Eye (tissue), 1 donor: ENCODE measurements at regions not wholly inside any gene's neighbourhood (a gene's known extent, or its start where the extent isn't known, plus 50 kb on each side); places are given as distances from the start of the nearest gene placed in this dataset.
A peak's percentile ranks its signal among the peaks of the same experiment; 100 is the strongest.

Experiments used
- DNase-seq: peaks from one replicate; pipeline ENCODE4 v3.0.0-alpha.2; 2015

DNA sequence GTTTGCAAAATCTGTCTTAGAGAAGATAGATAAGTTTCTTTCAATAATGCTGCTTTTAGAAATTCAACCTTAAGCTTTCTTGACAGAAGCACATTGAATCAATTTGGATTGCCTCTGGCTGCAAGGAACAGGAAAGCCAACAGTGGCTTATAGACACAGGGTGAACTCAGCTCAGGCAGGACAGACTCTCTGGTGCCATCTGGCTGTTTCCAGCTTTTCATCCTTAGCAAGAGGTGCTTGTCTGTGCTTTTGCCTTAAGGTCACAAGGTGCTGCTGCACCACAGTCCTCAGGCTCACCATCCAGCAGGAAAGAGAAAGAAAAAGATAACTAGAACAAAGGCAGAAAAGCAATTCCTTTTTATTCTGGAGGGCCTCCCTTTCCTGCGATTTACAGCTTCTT, 93.7 kb upstream of the ETS2 start:
- peak; percentile 16 for DNase-seq

DNA sequence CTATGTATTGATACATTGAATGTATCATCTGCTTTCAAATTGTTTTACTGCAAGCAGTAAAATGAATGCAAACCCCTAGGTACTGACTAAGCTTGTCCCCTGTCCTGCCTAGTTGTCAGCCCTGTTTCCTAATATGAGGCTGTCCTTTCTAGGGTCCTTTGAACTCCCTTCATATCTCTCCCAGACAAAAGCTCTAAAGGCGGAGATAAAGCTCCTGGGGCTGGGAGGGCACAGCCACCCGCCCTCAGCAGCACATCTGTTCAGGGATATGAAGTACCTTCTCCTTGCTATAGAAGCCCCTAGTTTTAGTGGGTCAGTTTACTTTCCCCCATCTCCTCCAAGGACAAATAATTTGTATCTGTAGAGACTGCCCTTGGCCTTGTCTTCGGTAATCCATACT, 93.1 kb upstream of the ETS2 start:
- DNase-seq = no peak

DNA sequence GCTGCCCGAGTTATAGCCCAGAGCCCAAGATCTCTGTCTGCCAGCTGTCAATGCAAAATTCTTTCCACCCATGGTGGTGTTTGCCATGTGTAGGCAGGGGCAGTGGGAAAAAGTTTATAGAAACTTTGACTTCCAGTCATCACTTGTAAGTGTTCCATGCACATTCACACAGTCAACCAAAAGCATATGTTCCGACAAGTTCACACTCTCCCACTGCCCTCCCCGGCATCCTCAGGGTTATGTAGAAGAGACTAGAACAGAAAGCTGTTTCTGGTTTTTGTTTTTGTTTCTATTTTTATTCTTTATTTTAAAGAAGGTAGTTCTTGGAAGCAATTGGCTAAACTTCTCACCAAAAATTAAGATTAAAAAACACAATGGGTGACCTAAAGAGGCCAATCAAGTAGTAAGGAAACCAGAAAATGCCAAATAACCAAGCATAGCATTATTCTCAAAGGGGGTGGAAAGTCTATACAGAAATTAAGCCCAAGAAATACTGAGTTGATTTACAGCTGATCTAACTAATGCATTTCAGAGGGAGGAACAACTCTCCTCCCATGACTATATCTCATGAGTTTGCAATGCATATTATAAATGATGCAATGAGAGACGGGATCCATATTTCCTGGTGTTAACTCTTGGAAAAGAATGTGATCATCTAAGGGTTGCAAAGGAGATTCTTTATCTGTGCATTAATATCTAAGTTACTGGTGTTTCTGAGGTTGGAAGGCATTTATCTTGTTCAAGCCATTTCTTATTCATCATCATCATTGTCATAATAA, 91.5 kb upstream of the ETS2 start:
- DNase-seq = no peak

DNA sequence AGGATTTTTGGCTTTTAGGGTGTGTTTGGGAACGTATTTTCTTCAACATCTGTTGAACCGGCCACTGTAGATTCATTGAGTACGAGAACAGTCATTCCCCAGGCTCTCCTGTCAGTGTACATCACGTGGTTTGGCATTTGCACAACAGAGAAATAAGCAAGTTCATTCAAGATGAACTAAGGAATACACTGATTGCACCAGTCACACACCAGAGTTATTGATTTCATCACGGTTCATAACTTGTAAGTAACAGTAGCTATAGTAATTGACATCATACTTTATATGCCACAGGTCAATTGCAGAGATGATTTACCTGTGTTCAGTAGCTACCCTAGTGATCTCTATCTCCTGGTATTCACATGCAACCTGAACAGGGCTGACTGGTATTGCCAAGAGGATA, 90.7 kb upstream of the ETS2 start:
- no peak for DNase-seq

DNA sequence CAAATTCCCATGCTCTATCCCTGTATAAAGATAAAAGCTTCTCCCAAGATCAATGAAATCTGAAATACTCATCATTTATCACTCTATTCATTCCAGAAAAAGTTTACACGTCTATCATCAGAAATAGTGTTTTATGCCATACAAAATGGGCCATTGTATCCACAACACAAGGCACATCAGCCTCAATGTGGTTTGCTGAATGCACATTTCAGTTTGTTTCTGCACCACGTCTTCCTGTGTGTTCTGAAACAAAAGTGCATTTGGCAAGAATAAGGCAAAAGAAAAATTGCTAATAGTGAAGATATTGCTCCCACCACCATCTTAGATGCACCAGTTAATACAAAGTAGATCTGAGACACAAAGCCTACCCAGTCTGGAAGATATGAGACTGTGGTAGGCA, 89.6 kb upstream of the ETS2 start:
- no peak for DNase-seq

DNA sequence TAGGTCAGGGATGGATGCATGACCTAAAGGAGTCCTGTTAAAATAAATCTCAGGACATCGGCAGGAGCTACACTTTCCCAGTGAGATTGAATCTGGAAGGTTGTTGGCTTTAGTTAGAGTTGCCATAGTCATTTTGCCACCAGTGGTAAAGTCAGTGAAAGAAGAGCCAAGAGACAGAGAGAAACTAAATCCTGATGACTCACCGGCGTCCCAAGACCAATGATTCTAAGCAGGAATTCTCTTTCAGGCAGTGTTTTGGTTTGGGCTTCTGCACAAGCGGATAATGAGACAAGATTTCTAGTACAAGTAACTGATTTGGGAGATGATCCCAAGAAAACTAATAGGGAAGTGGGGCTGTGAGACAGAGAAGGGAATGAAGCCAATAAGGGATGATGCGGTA, 88.8 kb upstream of the ETS2 start:
- DNase-seq = no peak

DNA sequence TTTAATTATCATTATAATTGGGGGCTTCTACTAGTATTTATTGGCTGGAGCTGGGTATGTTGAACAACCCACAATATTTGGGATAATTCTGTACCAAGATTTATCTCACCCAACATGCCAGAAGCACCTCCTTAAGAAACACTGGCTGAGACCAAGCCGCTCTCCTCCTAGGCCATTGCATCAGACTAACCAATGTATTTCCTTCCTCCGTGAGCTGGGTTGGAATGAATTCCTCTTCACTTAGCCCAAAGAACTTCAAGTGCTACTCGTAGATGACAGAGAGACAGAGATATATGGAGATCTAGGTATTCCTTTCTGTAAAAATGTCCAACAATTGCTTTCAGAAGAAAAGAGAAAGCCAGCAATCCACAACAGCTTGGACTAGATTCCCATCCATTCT, 87.2 kb upstream of the ETS2 start:
- no peak for DNase-seq

DNA sequence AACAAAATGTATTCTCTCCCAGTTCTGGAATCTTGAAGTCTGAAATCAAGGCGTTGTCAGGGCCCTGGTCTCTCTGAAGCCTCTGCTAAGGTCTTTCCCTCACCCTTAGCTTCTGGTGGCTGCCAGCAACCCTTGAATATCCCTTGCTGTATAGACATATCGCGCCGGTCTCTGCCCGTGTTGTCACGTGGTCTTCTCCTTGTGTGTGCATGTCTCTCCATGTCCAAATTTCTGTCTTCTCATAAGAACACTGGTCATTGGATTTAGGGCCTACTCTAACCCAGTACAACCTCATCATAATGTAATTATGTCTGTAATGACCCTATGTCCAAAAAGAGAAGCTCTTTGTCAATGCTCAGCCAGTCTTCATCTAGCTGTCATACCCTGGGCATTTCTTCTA, 85.7 kb upstream of the ETS2 start:
- DNase-seq = no peak

DNA sequence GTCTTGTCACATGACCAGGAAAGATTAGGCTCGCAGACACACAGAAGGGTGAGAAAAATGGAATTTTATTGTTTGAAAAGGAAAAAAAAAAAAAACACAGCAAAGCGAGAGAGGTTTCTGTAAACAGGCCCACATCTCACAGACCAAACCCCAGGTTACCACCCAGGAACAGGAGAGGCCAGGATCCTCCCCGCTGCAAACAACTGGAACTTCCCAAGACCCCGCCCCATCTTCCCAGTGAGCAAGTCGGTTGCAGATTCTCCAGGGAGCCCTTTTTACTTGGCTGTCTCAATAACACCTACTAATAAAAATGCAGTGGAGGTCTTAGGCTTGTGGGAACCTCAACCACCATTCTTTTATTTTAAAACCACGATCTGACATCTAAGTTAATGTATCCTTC, 84.7 kb upstream of the ETS2 start:
- DNase-seq = no peak

DNA sequence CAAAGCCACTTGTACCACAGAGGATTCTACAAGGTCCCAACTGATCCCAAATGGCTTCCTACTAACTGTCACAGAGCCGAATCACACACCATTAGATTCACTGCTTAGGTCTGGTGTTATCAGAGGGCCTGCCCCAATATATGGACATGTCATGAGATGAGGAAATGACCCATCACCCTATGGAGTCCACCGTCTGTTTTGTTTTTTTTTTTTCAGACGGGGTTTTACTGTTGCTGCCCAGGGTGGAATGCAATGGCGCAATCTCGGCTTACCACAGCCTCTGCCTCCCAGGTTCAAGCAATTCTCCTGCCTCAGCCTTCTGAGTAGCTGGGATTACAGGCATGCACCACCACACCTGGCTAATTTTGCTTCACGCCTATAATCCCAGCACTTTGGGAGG, 83.8 kb upstream of the ETS2 start:
- no peak for DNase-seq

DNA sequence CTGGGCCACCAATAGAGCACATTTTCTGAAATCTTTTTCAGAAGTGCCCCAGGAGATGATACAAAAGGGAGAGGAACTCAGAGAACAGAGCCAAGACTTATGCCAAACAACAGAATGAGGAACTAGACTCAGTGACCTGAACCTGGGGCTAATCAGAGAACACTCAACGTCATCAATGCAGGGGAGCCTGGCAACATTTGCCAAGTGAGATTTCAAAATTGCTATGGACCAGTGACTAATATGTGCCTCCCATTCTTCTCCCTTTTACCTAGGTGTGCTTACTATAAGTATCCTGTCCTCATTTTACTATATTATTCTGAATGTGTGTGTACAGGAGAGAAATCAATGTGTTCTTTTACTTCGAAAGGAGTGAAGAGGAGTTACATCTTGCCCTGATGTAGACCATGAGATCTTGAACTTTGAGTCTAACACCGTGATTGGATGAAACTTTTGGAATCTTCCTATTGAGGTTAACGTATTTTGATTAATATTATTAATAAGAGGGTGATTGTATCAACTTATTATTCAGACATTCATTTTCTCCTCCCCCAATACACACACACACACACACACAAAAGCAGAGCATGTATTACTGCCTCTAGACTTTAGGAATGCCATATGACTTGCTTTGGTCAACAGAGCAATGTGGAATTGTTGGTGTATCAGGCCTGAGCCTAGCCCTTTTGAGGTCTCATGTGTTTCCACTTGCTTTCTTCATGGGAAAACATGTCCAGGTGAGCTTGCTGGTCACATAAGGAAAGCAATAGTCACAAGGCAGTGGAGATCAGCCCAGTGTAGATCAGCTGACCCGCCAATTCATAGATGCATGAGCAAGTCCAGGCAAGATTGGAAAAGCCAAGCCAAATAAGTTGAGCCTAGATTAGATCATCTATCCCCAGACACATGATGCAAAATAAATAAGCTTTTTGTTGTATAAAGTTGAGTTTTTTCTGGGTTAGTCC, 80.3 kb upstream of the ETS2 start:
- no peak for DNase-seq

DNA sequence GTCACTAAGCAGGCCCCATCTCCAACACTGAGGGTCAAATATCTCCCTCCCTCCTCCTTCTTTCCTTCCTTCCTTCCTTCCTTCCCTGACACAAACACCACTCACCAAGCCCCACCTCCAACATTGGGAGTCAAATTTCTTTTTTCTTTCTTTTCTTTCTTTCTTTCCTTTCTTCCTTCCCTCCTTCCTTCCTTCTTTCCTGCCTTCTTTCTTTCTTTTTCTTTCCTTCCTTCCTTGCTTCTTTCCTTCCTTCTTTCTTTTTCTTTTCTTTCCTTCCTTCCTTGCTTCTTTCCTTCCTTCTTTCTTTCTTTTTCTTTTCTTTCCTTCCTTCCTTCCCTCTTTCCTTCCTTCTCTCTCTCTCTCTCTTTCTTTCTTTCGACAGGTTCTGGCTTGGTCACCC, 79.2 kb upstream of the ETS2 start:
- DNase-seq = no peak

DNA sequence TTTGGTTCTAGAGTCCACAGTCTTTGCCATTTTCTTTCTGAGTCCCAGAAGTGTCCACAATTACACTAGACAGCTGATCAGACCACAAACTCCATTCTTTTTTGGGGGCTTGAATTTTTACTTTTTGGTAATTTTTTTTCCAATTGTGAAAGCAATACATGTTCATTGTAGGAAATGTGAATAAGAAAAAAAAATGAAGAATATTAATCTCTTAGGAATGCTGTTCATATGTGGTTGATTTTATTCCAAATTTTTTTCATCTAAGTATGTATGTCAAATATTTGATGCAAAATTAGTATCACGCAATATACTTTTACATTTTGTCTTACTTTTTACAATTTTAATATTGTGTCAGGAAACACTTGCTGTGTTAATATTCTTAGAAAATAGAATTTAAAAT, 76.4 kb upstream of the ETS2 start:
- no peak for DNase-seq

DNA sequence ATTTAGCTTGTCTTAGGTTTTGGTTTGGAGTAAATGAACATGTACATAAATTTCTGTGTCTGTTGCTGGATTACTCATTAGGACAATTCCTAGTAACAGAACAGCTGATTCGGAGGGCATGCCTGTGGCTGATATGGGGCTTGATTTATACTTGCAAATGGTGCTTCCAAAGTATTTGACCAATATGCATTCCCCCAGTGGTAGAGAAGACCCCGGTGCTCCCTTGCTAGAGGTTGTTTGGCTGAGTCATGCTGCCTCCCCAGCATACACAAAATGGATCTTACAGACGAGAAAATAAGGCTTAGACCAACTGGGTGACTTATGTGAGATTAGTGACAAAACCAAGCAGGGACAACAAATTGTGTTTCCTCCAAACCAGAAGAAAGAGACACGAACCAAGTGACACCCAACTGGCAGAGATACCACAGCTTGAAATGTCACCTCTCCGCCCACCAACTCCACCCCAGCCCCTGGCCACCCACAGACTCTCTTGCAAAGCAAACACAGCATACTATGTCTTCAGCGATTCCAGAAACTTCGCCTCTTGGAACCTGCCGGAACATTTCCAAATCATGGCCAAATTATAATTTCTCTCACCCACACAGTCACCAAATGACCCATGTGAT, 75.9 kb upstream of the ETS2 start:
- no peak for DNase-seq

DNA sequence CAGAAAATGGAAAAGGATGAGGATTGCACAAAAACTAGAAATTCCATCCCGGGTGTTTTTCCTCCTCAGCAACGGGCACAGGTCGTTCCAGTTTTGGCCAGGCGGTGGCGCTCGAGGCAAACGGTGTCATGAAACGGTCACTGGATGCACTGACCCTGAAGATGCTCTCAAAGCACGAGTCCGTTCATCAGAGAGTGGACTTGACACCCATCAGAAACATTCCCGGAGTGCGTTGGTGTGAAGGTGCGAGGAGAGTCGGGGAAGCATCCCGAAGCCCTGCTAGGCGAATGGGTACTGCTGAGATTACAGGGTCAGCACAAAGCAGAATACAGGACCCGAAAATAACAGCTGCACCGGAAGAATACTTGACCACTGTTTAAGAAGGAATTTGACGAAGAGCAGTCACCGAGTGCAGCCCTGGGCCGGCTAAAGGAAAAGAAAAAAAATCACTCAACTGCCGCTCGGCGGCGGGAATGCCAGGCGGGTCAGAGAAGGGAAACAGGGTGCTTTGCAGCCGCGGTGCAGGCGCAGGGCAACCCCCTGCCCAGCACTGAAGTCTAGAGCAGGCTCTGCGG, 71.7 kb upstream of the ETS2 start:
- peak; percentile 93 for DNase-seq

DNA sequence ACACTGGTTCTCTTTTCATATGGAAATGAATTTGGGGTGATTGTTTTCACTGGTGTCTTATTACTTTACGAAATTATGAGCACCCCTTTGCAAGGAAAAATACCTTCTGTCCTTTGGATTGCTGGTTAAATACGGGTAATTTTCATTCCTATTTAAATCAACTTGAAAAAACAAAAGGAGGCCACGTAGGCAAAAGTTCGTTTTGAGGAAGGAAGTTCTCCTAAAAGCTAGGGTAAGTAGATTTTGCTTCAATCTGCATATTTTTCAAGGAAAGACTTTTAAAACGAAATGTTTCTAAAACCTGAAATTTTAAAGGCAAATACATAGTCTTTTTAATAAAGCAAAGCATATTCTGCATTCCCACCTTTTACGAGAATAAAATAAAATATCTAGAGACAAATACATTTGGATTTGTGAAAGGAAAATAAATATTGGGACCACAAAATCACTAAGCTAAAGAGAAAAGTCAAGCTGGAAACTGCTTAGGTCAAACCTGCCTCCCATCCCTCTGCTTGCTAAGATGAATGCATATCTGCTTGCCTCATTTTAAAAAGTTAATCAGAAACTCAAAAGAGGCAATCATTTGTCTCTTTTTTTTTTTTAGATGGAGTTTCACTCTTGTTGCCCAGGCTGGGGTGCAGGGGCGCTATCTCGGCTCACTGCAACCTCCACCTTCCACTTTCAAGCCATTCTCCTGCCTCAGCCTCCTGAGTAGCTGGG, 70.9 kb upstream of the ETS2 start:
- no peak for DNase-seq

DNA sequence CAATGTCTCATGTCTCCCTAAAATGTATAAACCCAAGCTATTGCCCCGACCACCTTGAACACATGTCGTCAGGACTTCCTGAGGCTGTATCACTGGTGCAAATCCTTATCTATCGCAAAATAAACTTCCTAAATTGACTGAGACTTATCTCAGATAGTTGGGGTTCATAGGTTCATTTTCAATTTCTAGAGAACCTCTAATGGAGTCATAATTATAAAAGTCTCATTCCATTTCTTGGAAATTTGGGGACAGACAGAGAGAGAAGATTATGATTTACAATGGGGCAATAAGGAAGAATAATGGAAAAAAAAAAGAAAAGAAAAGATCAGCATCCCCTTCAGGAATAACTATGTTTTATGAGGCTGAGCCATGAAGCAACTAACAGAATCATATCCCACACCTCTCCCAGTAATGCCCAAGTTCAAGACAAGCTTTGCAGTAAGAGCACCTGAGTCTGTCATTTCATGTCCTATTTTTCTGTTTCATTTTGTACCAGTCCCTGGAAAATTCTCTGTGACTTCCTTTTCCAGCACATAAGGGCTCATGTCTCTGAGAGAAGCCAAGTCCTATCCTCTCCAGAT, 70.0 kb upstream of the ETS2 start:
- DNase-seq = no peak

DNA sequence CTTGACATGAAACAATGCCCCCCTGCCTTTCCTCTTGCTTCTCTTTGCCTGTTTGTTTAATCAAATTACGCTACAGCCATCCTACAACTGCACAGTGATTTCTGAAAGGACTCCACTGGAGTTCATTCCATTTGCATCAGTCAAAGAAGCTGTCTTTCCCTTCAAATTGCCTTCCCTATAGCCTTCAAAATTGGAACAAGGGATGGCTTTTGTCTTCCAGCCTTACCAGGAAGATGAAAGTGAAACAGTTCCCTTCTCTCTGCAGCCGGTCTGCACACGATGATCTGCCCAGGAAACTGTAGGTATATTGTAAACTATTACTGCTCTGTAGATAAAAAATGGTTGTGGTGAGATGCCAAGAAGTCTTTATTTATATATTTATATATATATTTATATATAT, 65.6 kb upstream of the ETS2 start:
- no peak for DNase-seq

DNA sequence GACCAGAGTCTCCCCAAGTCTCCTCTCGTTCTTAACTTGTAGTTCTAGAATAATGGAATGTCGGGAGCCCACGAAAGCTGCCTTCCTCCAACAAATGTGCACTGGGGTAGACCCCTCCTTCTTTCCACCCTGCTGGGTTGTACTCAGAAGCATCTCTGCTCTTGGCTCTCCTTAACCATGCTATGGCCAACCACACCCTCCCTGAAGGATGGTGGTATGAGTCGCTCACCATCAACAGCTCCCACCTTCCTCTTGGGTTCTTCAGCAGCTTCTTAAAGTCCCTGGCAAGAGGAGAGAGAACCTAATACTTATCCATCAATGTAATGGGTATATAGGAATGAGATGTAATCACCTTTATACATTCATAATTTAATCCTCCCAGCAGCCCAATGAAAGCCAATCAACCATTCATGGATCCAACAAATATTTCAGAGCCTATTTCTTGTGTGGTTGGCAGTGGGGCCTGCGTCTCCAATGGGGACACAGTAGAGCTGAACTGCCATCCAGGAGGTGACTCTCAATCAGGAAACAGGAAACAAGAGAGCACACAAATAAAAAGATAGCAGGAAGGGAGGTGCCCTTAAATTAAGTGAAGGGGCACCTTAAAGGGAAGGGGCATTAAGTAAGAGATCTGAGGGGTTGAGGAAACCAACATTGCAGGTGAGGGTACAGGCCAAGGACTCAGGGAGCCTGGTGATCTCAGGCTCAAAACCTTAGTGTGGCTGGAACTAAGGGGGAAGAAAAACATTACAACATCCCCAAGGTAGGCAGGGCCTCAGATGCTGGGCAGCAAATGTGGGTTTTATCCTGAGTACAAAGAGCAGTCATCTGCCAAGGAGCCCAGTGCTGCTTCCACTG, 64.4 kb upstream of the ETS2 start:
- DNase-seq = no peak

DNA sequence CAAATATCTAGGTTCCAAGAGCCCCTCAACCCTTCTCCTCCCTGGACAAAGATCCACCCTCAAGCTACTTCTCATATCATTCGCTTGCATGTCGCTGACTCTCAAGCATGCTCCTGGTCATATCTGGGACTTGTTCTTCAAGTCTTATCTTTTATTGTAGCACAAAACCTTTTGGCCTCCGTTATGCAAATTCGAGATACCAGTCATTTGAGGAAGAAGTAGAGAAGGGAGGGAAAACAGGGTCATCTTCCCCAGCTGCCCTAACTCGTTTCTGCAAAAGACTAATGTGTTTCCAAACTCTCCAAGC, 63.8 kb upstream of the ETS2 start:
- DNase-seq = no peak

DNA sequence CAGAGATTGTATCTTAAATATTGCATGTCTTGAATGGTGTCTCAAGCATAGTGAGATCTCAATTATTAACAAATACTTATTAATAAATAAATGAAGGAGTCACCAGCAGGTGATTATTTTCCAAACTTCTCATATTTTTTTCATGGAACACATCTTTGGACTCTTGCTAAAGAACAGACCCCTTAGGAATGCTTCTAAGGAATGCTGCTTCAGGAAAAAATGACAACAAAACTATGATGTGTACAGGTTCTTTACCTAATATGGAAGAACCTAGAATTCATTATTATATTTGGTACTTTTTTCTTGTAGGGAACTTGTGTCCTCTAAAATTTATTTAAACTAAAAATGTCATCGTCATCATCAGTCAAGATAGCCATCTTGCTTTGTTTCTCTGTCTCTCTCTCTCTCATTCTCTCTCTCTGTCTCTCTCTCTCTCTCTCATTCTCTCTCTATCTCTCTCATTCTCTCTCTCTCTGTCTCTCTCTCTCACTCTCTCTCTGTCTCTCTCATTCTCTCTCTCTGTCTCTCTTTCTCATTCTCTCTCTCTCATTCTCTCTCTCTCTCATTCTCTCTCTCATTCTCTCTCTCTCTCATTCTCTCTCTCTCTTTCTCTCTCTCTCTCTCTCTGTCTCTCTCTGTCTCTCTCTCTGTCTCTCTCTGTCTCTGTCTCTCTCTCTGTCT, 63.0 kb upstream of the ETS2 start:
- no peak for DNase-seq
